ENCODE measurements at regions not wholly inside any gene's neighbourhood (a gene's known extent, or its start where the extent isn't known, plus 50 kb on each side); places are given as distances from the start of the nearest gene placed in this dataset.
"Not testable (repeated sequence)": the region's sequence is repeated elsewhere in the genome, so short reads cannot be mapped to it uniquely, and the experiment has no call there.

GRCh38 chr21:35796844-35797243 is 263.5 kb downstream of the SETD4 start:
- Histone ChIP-seq H3K27ac (ENCODE audit: low read depth, low read length, poor library complexity, severe bottlenecking) (no peak overlapping the region), H2AFZ (ENCODE audit: low read length) (no peak overlapping the region), H3K36me3 (ENCODE audit: insufficient read depth, low read length) (no peaks in the 10 kb centered on the region), H3K4me3 (ENCODE audit: low read depth, low read length, poor library complexity, severe bottlenecking) (no peak overlapping the region), H3K79me2 (ENCODE audit: insufficient read depth, low read depth, low read length) (no peaks in the 10 kb centered on the region), H3K4me2 (ENCODE audit: low read length) (no peak overlapping the region), H4K20me1 (ENCODE audit: insufficient read depth, low read length) (no peaks in the 10 kb centered on the region), H3K4me1 (ENCODE audit: insufficient read depth, low read length, poor library complexity, severe bottlenecking) (peaks cover 11% of the 10 kb centered on the region), H3K9me3 (ENCODE audit: low read length) (no peaks in the 10 kb centered on the region), H3K9me2 (ENCODE audit: insufficient read depth, low read length) (no peaks in the 10 kb centered on the region)
- POLR2A ChIA-PET, result no interaction called here
- TF ChIP-seq CTCF (conservative IDR thresholded peaks at IDR 0.05; ENCODE audit: low read length) (no peak), EZH2phosphoT487 (IDR thresholded peaks at IDR 0.05; ENCODE audit: borderline replicate concordance, low read depth, low read length) (no peak)
- BruUV-seq (replicated peaks), result no TSS peak
- CTCF ChIA-PET (ENCODE audit: unreplicated experiment), result no interaction called here
- intact Hi-C loops (cut with micrococcal nuclease; ENCODE audit: unreplicated experiment), result no loop called here
- no peak for DNase-seq (ENCODE audit: low spot score)

GRCh38 chr21:35794527-35794926 is 265.8 kb downstream of the SETD4 start:
- H3K36me3 ChIP-seq (ENCODE audit: insufficient read depth, low read length); H3K4me2 ChIP-seq (ENCODE audit: low read length); intact Hi-C loops (cut with micrococcal nuclease; ENCODE audit: unreplicated experiment); H3K27ac ChIP-seq (ENCODE audit: low read depth, low read length, poor library complexity, severe bottlenecking); H3K4me1 ChIP-seq (ENCODE audit: insufficient read depth, low read length, poor library complexity, severe bottlenecking); H3K79me2 ChIP-seq (ENCODE audit: insufficient read depth, low read depth, low read length); H4K20me1 ChIP-seq (ENCODE audit: insufficient read depth, low read length); H3K9me2 ChIP-seq (ENCODE audit: insufficient read depth, low read length); H3K9me3 ChIP-seq (ENCODE audit: low read length); DNase-seq (ENCODE audit: low spot score); H2AFZ ChIP-seq (ENCODE audit: low read length); POLR2A ChIA-PET; BruUV-seq (replicated peaks); H3K4me3 ChIP-seq (ENCODE audit: low read depth, low read length, poor library complexity, severe bottlenecking); CTCF ChIA-PET (ENCODE audit: unreplicated experiment): not testable (repeated sequence)

GRCh38 chr21:35792569-35793305 is 267.6 kb downstream of the SETD4 start:
- intact Hi-C loops (cut with micrococcal nuclease; ENCODE audit: unreplicated experiment), result no loop called here
- peak; percentile 7 for DNase-seq (ENCODE audit: low spot score)
- H3K4me3 ChIP-seq (ENCODE audit: low read depth, low read length, poor library complexity, severe bottlenecking), result no peak overlapping the region
- H3K27ac ChIP-seq (ENCODE audit: low read depth, low read length, poor library complexity, severe bottlenecking), result no peak overlapping the region
- POLR2A ChIA-PET, result interaction anchor here (0.7 to 0.8 kb wide), 2 partner anchors 809 to 1736 kb away, joined by 6 read pairs; no protein-coding TSS in a partner anchor
- CTCF ChIA-PET (ENCODE audit: unreplicated experiment), result no interaction called here
- no peaks in the 10 kb centered on the region for H3K36me3 ChIP-seq (ENCODE audit: insufficient read depth, low read length)
- no TSS peak for BruUV-seq (replicated peaks)
- H3K4me1 ChIP-seq (ENCODE audit: insufficient read depth, low read length, poor library complexity, severe bottlenecking), result no peaks in the 10 kb centered on the region
- no peaks in the 10 kb centered on the region for H3K9me2 ChIP-seq (ENCODE audit: insufficient read depth, low read length)
- H3K79me2 ChIP-seq (ENCODE audit: insufficient read depth, low read depth, low read length), result no peaks in the 10 kb centered on the region
- H3K9me3 ChIP-seq (ENCODE audit: low read length), result no peaks in the 10 kb centered on the region
- no peak overlapping the region for H3K4me2 ChIP-seq (ENCODE audit: low read length)
- H4K20me1 ChIP-seq (ENCODE audit: insufficient read depth, low read length), result no peaks in the 10 kb centered on the region
- no peak for TF ChIP-seq CTCF (conservative IDR thresholded peaks at IDR 0.05; ENCODE audit: low read length)
- no peak for TF ChIP-seq EZH2phosphoT487 (IDR thresholded peaks at IDR 0.05; ENCODE audit: borderline replicate concordance, low read depth, low read length)
- H2AFZ ChIP-seq (ENCODE audit: low read length), result no peak overlapping the region

Data from OCI-LY7 (cell line).